ENCODE measurements at regions not wholly inside any gene's neighbourhood (a gene's known extent, or its start where the extent isn't known, plus 50 kb on each side); places are given as distances from the start of the nearest gene placed in this dataset.

DNA sequence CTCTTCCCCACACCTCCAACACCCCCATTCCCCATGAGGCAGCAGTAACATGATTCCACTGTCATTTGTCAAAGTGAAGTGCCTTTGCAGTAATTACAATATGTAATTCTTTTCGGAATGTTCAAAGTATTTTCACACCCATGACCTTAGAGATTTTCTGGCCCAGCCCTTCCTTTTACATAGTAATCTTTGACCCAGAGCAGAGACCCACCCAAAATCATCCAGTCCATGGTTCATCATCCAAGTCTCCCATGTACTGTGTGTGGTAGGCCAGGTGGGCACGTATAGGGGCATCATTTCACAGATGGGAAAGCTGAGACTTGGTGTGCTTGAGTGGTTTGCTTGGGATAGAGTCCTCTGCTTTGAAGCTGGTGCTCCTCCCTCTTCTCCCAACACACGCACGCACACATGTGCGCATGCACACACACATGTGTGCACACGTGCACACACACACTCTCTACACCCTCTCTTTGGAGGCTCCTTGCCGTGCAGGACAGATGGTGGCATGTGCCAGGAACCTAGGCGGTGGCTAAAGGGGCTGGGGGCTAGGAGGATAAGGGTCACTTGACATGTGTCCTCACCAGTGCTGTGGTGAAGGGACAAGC lies 284.7 kb upstream of the ROPN1 start:
- no peak for DNase-seq (ENCODE audit: low read depth)

DNA sequence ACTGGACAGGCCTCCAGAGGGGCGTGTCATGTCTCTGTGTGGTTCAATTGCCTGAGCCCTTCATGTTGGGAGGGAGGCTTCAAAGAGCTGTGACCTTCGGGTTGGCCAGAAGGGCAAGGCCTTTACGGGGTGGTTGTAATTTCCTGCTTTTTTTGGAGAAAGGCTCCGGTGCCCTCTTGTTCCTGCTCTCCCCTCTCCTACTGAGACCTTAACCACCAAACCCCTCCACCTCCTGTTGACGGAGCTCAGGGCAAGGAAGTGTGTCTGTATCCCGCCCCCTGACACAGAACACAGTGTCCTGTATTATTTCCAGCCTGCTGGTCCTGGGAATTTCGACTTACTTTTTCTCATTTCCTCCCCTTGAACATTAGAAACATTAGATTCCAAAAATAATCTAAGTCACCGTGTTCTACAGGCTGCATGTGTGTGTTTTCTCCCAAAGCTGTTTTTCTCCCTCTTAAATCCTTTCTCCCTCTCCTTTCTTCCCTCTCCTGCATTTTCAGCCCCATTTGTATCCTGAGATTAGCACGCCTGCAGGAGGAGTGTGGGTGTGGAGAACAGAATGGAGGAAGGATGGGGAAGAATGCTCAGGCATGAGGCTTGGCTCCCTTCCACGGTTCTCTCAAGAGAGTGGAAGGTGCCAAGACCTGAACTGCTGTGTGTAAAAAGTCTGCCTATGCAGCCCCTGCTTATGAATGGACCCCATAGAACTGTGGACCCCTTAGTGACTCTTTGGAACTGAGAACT lies 285.4 kb upstream of the ROPN1 start:
- no peak for DNase-seq (ENCODE audit: low read depth)

DNA sequence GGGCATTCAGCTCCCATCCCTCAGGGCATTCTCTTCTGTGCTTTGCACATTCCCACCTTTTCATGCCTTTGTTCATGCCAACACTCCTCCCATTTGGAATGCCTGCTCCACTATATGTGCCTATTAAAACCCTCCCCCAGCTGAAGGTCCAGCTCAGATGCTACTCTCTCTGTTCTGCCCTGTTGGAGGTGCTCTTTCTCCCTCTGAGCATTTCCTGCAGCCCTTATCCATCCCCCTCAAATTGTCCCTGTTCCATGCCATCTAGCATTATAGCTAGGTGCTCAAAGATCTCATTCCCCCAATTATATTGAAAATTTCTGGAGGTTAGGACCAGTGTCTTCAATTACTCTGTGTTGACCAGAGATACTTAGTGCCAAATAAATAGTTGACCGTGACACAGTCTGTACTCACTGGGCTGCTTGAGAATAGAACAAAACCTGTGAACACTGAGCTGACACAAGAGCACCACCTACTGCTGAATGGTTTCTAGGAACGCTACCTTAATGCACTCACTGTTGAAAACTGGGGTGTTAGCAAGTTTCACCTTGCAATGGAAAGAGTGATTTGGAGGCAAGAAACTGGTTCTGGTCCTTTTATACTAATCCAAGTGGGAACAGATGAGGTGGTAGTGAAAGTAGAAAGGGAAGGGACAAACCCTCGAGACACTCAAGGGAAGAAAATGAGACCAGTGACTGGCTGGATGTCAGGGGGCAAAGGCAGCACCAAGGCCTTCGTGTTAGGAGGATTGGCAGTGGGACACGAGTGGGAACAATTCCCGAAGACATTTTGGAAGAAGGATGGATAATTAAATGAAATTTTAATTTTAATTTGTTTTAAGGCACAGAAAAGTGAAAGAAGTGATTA lies 289.8 kb upstream of the ROPN1 start:
- DNase-seq (ENCODE audit: low read depth) = no peak

DNA sequence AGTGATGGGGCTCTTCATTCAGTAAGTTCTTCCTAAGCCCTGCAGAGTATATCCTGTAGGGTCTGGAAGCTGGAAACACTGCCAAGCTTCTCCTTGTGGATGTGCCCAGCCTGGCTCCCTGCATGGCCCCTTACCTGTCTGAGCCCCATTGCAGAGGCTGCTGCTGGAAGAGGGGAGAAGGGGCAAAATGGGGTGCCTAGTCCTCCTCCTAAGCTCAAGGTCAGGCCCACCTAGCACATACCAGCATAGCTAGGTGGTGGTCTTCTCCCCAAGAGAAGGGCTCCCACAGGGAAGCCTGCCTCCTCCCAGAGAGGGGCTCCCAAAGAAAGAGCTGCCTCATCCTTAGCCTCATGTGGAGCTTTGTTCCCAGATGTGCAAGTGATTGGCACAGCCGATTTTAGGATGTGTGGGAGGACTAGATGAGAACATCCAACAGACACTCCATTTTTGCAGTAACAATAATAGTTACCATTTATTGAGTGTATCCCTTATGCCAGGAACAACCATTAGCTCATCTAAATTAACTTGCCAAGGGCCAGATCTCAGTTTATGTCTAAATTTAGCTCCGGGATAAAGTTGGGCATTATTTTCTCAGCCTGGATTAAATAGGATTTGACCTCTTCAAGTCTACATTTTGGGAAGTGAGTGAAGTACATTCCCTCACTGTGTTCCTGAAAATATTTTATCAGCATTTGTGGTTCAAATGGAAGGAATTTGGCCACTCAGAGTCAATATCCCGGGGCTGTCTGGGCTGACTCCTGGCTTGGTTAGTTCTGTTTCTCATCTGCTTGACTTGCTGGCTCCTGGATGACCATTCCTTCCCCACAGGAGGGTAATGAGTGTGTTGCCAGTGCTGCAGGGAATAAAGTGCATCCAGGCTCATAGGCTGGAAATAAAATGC lies 291.1 kb upstream of the ROPN1 start:
- DNase-seq (ENCODE audit: low read depth) = no peak

DNA sequence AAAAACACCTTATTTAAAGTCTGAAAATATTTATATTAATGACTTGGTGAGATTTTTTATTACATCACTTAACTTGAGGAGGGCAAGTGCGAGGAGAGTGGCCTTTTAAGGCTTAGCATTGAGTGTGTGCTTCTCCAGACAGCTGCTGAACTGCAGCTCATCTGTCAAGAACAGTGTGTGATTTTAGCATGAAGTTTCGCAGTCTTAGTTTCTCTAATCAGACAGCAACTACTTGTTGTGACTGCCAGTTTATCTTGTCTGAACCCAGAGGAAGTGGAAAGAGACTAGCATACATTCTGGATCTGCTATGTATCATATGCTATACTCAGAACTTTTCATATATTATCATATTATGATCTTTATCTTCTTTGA lies 291.7 kb upstream of the ROPN1 start:
- DNase-seq (ENCODE audit: low read depth) = no peak

DNA sequence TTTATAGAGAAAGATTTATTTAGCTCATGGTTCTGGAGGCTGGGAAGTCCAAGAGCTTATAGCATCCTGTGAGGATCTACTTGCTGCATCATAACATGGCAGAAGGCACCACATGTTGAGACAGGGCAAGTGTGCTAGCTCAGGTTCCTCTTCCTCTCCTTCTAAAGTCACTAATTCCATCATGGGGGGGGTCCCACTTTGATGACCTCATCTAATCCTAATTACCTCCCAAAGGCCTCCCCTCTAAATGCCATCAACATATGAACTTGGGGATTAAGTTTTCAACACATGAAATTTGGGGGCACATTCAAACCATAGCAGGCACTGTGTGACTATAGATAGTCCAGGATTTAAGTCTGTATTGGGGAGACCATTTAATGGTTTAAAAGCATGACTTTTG lies 297.1 kb upstream of the ROPN1 start:
- DNase-seq (ENCODE audit: low read depth) = no peak

DNA sequence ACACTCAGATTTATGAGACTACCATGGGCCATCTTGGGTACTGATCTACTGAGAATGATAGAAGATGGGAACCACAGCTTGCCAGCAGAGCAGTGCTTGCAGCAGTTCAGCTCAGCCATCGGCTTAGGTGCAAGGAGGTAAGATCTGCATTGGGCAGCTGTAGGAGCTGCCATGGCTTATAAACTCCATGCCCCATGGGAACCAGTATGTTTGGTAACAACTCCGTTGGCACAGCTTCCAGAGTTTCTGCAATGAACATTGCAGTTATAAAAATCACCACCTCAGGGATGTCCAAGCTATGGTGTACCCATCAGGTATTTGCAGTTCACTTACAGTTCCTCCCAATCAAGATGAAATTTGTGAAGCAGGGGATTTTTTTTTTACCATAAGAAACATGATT lies 299.1 kb upstream of the ROPN1 start:
- DNase-seq (ENCODE audit: low read depth) = no peak

DNA sequence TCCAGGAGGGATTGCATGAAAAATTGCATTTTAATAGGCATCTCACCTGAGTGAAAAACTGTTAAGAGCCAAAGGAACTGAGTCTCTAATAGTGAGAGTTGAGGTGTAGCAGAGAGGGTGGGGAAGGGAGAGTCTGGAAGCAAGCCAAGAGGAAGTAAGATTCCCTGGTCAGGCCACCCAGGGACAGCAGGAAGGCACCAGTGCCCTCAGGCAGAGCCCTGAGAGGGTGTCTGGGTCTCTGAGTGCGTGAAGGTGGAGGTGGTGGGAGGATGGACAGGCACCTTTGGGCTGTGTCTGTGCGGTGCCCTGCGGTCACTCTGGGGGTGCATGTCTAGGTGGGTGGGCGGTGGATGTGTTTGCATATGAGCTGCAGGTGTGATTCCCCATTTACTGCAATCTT lies 300.4 kb upstream of the ROPN1 start:
- no peak for DNase-seq (ENCODE audit: low read depth)

DNA sequence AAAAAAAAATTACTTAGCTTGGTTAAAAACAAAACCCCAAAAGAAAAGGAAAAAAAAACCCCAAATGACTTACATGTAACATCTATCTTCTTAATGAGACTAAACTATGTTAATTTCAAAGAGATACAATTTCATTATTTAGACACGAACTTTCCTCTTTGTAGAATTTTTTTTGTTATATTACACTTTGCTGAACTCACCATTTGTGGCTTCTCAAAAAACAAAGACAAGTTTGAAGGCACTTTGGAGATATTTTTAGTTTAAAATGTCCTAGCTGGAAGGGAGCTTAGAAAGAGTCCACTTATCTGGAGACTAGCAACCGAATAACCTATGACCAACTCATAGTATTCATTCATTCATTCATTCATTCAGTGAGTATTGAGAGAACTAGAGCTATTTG lies 301.7 kb upstream of the ROPN1 start:
- DNase-seq (ENCODE audit: low read depth) = no peak

DNA sequence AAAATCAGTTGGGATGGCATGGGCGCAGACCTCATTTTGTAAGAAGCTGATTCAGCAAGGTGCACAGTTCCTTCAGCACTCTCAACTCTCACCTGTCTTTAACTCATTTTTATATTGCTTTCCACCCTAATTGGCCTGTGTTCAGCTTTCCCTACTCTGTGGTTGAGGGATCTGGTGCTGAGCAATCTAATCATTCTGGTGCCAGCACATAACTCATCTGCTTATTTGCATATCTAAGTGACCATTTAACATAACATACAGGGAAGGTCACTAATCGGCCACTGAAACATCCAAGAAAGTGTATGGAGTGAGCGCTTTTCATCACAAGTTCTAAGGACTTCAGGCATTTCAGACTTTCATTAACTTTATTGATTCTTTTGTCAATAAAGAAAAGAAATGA lies 303.4 kb upstream of the ROPN1 start:
- no peak for DNase-seq (ENCODE audit: low read depth)

DNA sequence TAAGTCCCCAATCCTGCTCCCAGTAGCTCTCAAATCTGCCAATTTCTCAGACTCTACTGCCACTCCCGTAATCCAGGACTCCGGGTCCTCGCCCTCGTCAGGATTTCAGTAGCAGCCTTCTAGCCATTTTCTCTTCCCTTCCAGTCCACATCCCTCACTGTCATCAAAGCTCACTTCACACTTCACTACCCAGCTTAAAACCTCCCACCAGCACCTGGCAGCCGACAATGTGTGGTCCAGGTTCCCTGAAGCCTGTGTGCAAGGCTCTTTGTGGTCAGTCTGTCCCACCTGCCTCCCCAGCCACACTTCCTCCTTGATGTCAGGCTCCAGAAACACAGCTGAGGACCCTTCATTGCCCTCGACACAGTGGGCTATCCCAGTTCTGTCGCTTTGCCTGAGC lies 304.5 kb upstream of the ROPN1 start:
- DNase-seq (ENCODE audit: low read depth) = no peak

DNA sequence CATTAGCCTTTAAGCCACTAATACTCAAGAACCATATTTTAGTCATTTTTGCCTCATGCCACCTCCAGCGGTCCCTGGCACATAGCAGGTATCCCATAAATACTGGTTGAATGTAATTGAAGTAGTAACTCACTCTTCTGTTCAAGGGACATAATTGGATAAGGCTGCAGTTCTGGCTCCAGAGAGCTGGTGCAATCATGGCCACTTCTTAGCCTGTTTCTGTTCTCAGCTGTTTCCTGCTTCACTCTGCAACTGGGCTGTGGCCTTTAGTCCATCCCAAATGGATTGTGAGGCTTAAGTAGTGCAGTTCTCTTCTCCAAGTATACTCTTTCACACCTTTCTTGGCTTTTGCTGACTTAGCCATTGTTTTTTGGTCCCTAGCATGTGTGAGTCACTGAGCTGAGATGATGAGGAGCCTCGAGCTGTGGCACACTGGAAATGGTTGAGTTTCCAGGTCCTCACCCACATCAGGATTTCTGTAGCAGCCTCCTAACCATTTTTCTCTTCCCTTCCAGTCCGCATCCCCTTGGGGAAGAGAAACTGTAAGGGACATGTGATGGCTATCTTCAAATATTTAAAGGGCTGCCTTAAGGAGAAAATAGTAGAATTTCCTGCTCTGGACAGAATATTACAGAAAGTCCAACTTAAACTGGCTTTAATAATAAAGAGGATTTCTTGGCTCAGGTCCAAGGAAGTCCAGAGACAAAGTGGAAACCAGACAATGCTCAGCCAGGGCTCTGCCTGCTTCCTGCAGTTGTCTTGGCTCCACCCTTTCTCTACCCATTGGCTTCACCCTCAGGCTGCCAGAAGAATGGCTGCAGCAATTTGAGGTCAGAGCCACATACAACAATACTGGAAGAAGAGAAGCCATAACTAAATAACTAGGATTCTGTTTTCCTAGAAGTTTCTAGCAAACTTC lies 305.4 kb upstream of the ROPN1 start:
- no peak for DNase-seq (ENCODE audit: low read depth)

DNA sequence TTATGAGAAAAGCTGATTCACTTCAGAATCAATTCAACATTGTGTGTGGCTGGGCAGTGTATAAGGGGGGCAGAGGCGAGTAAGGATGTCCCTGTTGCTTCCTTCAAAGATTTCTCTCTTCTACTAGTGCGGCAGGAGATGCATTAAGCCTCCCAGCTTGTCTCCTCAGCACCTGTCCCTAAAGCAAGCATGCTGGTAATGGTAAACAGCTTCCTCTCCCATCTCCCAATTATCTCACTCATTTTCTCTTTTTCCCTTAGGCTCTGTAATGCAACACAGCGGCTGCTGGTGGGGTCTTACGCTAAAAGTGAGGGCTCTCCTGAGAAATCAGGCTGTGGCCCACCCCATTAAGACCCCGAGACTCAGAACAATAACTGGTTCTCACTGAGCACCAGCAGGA lies 306.4 kb upstream of the ROPN1 start:
- DNase-seq (ENCODE audit: low read depth) = no peak

DNA sequence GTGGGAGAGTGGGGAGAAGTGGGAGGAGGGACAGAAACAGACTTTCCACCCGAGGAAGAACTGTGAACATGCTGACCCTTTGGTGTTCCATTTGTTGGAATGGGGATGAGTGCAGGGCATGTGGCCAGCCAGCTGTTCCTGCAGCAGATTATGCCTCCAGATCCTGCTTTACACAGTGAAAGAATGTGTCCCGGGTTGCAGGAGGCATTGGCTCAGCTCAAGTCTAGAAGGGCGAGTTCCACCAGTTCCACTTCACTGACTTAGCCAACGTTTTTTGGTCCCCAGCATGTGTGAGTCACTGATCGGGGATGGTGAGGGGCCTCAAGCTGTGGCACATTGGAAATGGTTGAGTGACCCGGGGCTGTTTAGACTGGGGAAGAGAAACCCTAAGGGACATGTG lies 307.0 kb upstream of the ROPN1 start:
- DNase-seq (ENCODE audit: low read depth) = no peak

DNA sequence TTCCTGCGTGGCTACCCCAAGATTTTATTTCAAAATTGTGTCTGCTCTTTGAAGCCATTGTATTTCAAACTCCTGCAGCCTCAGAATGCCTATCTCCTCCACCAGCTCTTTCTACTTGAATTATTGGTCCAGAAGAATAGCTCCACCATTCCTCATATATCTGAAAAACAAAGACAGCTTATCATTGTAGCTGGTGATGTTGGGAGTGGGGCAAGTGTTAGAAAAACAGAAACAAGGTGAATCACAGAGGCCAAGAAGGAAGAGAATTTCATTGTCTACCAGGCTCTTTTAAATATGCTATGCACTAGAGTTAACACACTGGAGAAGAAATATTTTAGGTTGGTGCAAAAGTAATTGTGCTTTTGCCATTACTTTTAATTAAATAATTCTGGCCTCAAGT lies 307.9 kb upstream of the ROPN1 start:
- DNase-seq (ENCODE audit: low read depth) = no peak

DNA sequence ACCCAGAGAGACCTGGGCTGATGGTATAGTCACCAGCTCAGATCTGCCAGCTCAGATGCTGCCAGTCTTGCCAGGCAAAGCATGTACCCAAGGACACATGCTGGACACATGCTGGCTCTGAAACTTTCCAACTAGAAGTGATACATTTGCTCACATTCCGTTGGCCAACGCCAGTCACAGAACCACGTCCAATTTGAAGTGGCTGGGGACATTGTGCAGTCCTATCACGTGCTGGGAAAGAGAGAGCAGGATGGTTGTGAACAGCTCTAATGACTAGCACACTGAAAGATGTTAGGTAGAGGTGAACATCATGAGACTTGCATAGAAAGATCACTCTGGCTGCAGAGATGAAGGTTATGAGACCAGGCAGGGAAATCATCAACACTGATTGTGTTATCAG lies 308.5 kb upstream of the ROPN1 start:
- DNase-seq (ENCODE audit: low read depth) = no peak

DNA sequence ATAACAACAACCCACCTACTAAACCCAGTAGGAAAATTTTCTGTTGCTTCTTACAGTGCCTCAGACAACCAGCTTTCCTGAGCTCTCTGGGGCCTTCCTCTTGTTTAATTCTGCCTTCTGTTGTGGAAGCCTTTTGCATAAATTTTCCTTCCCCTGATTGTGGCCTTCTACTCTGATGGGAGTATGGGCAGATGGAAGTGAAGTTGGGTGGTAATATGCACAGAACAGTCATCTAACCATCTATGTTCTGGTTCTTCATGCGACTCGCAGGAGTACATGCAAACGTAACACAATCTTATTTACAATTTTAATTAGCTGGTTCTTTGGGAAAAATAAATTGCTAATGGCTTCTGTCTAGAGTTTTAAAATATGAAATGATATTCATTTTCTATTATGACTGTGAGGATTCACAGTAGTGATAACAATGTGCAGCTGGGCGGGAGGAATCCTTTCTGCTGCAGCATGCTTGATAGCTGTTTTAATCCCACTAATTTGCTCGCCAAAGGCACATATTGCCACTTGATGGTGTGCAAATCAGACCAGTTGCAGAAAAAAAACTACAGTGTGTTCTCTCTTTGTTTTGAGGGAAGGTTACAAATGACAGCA lies 311.5 kb upstream of the ROPN1 start:
- DNase-seq (ENCODE audit: low read depth) = no peak

DNA sequence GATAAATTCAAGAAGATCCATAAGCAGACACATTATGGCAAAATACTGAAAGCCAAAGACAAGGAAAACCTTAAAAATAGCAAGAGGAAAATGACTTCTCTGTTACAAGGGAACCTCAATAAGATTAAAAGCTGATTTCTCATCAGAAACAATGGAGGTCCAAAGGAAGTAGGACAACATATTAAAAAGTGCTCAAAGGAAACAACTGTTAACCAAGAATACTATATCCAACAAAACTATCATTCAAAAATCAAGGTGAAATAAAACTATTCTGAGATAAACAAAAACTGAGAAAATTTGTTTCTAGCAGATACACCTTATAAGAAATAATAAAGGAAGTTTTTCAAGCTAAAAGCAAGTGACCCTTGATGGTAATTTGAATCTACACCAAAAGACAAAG lies 314.7 kb upstream of the ROPN1 start:
- DNase-seq (ENCODE audit: low read depth) = no peak

DNA sequence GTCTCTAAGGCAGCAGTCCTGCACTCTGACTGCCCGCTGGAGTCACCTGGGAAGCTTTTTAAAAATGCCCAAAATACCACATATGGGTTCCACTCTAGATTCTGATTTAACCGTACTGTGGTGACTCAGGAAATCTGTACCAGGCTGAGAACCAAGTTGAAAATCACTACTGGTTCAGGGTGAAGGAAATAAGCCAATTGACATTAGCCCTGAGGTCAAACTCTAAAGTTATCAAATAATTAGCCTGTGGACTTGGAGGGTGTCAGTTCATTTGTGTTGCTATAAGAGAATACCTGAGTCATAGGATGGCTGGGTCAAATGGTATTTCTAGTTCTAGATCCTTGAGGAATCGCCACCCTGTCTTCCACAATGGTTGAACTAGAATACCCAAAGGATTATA lies 321.7 kb upstream of the ROPN1 start:
- no peak for DNase-seq (ENCODE audit: low read depth)

DNA sequence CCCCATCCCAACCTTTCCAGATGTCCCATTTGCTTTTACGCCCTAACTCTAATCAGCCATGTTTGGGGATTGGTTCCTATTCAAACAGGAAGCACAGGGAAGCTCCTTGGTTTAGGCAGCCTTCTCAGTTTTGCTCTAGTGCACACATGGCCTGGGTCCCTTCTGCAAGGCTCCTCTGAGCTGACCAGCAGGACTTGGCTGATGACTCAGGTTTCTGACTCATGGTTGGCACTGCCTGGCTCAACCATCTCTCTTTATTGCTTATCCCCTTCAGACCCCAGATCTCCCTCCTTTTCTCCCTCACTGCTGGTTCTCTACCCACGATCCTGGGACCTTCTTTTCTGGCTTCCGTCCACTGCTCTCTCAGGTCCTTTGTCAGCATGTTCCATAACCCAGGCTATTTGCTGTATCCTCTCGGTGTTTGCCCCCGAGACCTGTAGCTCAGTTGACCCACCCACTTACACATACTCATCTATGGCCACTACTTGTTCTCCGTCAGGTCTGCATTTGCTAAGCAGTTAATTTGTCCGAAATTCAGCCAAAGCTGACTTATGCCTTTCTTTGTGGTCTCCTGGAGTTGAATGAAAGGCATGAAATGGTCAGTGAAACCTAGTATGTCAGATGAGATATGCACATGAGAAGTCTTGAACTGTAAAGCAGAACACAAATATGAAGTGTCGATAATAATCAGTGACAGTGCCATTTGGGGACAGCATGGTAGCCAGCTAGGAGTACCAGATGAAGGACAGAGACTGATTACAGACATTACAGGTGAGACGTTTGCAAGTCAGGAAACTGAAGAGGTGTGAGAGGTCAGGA lies 323.5 kb upstream of the ROPN1 start:
- DNase-seq (ENCODE audit: low read depth) = no peak

Data from stimulated activated CD8-positive, alpha-beta memory T cell treated with anti-CD3 and anti-CD28 coated beads, Interleukin-15, amount 100 ng/mL, for 24 hours (primary cell).